ENCODE measurements at regions not wholly inside any gene's neighbourhood (a gene's known extent, or its start where the extent isn't known, plus 50 kb on each side); places are given as distances from the start of the nearest gene placed in this dataset.
"Not testable (repeated sequence)": the region's sequence is repeated elsewhere in the genome, so short reads cannot be mapped to it uniquely, and the experiment has no call there.

DNA sequence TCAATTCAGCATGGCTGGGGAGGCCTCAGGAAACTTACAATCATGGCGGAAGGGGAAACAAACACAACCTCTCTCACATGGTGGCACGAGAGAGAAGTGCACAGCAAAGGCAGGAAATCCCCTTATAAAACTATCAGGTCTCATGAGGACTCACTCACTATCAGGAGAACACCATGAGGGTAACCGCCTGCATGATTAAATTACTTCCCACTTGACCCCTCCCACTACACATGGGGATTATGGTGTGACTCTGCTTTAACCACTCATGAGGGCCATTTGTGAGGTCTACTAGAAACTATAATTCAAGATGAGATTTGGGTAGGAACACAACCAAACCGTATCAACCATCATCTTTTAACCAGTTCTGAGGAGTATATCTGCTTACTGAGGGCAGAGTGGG, 387.4 kb upstream of the NFIA start:
- CTCF ChIA-PET = no interaction called here
- intact Hi-C loops (cut with micrococcal nuclease) = no loop called here
- Mint-ChIP-seq H3K4me1 (ENCODE audit: low read depth) (no peaks in the 10 kb centered on the region), H3K27ac (no peak overlapping the region), H3K27me3 (ENCODE audit: low read depth) (peaks cover 2% of the 10 kb centered on the region), H3K4me3 (no peak overlapping the region), H3K36me3 (ENCODE audit: low read depth) (no peaks in the 10 kb centered on the region), H3K9me3 (peaks cover 1% of the 10 kb centered on the region)
- DNase-seq = no peak

DNA sequence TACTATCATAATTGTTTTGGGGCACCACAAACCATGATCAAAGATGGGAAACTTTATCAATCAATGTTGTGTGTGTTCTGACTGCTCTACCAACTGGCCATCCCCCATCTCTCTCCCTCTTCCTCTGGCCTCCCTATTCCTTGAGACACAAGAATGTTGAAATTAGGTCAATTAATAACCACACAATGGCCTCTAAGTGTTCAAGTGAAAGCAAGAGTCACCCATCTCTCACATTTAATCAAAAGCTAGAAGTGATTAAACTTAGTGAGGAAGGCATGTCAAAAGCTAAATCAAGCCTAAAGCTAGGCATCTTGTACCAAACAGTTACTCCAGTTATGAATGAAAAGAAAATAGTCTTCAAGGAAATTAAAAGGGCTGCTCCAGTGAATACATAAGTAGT, 390.3 kb upstream of the NFIA start:
- no peaks in the 10 kb centered on the region for H3K36me3 Mint-ChIP-seq (ENCODE audit: low read depth)
- no peak overlapping the region for H3K4me3 Mint-ChIP-seq
- intact Hi-C loops (cut with micrococcal nuclease) = no loop called here
- CTCF ChIA-PET = no interaction called here
- H3K27ac Mint-ChIP-seq = no peak overlapping the region
- H3K27me3 Mint-ChIP-seq (ENCODE audit: low read depth) = peaks cover 2% of the 10 kb centered on the region
- H3K4me1 Mint-ChIP-seq (ENCODE audit: low read depth) = no peaks in the 10 kb centered on the region
- DNase-seq = no peak
- H3K9me3 Mint-ChIP-seq = peaks cover 4% of the 10 kb centered on the region

DNA sequence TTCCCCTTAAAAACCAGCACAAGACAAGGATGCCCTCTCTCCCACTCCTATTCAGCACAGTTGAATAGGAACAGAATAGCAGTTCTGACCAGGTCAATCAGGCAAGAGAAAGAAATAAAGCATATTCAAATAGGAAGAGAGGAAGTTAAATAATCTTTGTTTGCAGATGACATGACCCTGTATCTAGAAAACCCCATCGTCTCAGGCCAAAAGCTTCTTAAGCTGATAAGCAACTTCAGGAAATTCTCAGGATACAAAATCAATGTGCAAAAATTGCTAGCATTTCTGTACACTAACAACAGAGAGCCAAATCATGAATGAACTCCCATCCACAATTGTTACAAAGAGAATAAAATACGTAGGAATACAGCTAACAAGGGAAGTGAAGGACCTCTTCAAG, 394.1 kb upstream of the NFIA start:
- H3K27me3 Mint-ChIP-seq (ENCODE audit: low read depth); H3K9me3 Mint-ChIP-seq; intact Hi-C loops (cut with micrococcal nuclease); DNase-seq; CTCF ChIA-PET; H3K27ac Mint-ChIP-seq; H3K4me1 Mint-ChIP-seq (ENCODE audit: low read depth); H3K4me3 Mint-ChIP-seq; H3K36me3 Mint-ChIP-seq (ENCODE audit: low read depth): not testable (repeated sequence)

- no peak overlapping the region for H3K27ac Mint-ChIP-seq
- no peak overlapping the region for H3K4me3 Mint-ChIP-seq
- no peaks in the 10 kb centered on the region for H3K9me3 Mint-ChIP-seq
- CTCF ChIA-PET = no interaction called here
- no peak for DNase-seq
- no peaks in the 10 kb centered on the region for H3K36me3 Mint-ChIP-seq (ENCODE audit: low read depth)
- peaks cover 3% of the 10 kb centered on the region for H3K27me3 Mint-ChIP-seq (ENCODE audit: low read depth)
- no peaks in the 10 kb centered on the region for H3K4me1 Mint-ChIP-seq (ENCODE audit: low read depth)
- intact Hi-C loops (cut with micrococcal nuclease) = no loop called here
Measured at GRCh38 chr1:60681095-60681860, 401.1 kb upstream of the NFIA start.

DNA sequence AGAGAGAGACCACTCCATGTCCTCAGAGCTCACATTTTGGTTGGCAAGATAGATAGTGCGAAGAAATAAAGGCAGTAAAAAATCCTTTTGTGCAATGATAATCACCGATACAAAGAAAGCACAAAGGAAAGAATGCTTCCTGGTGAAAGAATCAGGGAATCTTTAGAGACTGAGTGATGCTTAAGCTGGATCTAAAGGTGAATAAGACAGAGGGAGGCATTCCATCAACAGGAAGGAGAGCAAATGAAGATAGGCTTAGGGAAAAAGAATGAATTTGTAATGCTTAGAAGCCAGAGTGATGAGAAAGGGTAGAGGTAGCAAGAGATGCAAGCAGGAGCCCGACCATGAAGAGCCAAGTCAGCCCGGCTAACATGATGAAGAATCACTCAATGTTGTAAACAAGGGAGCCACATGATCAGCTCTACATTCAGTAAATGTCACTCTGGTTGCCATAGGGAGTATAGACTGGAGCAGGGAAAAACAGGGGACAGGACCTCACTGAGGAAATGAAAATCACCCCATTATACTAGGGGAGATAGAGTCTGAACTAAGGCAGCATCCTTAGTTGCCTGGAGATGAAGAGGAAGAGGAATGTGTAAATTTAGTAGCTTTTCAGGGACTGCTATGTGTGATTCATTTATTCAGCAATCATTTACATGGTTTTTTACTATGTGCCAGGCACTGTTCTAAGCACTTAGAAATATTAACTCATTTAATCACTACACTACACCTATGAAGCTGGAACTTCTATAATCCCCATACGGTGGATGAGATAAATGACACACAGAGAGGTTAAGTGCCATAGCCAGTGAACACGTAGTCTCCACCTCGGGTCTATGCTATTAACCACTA, 402.6 kb upstream of the NFIA start:
- Mint-ChIP-seq H3K27me3 (ENCODE audit: low read depth) (peaks cover 3% of the 10 kb centered on the region), H3K4me1 (ENCODE audit: low read depth) (no peaks in the 10 kb centered on the region), H3K27ac (no peak overlapping the region), H3K4me3 (no peak overlapping the region), H3K36me3 (ENCODE audit: low read depth) (no peaks in the 10 kb centered on the region), H3K9me3 (no peaks in the 10 kb centered on the region)
- intact Hi-C loops (cut with micrococcal nuclease) = no loop called here
- CTCF ChIA-PET = no interaction called here
- DNase-seq = no peak

DNA sequence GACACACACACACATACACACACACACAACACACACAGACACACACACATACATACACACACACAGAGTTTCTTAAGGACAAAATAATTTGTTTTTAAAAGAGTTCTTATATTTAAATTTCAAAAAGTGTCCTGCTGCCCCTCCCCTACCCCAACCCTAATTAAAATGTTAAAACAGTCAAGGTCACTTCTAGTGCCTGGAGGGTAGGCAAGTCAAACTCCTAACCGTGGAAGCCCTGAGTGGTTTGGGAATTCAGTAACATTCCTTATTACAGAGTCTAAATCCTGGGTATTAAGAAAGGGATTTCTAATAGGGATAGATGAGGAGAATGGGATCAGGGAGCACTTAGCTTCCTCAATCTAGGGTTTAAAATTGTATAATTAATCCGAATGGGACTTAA, 403.6 kb upstream of the NFIA start:
- CTCF ChIA-PET = no interaction called here
- DNase-seq = no peak
- Mint-ChIP-seq H3K9me3 (no peaks in the 10 kb centered on the region), H3K4me1 (ENCODE audit: low read depth) (no peaks in the 10 kb centered on the region), H3K27me3 (ENCODE audit: low read depth) (peaks cover 3% of the 10 kb centered on the region), H3K4me3 (no peak overlapping the region), H3K27ac (no peak overlapping the region), H3K36me3 (ENCODE audit: low read depth) (no peaks in the 10 kb centered on the region)
- intact Hi-C loops (cut with micrococcal nuclease) = no loop called here

GRCh38 chr1:60678391-60678790, 404.0 kb upstream of the NFIA start:
- intact Hi-C loops (cut with micrococcal nuclease) = no loop called here
- peaks cover 4% of the 10 kb centered on the region for H3K27me3 Mint-ChIP-seq (ENCODE audit: low read depth)
- H3K4me1 Mint-ChIP-seq (ENCODE audit: low read depth) = no peaks in the 10 kb centered on the region
- no peaks in the 10 kb centered on the region for H3K36me3 Mint-ChIP-seq (ENCODE audit: low read depth)
- no peak overlapping the region for H3K27ac Mint-ChIP-seq
- no peak for DNase-seq
- CTCF ChIA-PET = no interaction called here
- H3K4me3 Mint-ChIP-seq = no peak overlapping the region
- H3K9me3 Mint-ChIP-seq = no peaks in the 10 kb centered on the region

DNA sequence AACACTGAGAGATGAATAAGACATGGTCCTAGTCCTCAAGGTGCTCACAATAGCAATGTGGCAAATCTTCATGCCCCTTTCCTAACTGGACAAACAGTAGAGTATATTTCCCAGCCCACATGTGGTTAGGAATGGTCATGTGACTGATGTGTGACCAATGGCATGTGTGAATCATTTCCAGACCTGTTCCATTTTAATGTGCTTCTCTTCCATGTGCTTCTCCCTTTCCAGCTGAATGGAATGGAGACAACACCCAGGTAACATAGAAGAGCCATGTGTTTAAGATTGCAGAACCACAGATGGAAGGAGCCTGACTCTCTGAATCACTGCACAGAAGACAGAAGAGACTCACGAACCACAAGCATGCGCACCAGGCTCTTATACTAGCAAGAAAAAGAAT, 409.9 kb upstream of the NFIA start:
- H3K27ac Mint-ChIP-seq = no peak overlapping the region

DNA sequence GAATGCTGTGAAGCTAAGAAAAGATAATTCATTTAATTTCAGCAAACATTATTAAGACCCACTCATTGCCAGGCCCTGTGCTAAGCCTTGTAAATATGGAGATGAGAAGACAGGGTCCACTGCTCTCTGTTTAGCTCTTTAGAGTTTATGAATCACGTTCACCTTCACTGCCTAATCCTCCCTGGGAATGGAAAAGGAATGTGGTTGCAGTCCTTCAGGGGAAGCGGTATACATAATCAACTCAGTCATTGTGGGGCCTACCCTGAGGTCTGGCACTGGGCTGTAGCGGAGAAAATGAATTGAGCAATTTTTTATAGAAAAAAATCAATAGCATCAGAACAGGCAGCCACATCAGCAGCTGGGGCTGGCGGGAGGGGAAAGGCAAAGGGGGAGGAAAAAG, 412.1 kb upstream of the NFIA start:
- no peak for DNase-seq
- H3K9me3 Mint-ChIP-seq = no peaks in the 10 kb centered on the region
- intact Hi-C loops (cut with micrococcal nuclease) = no loop called here
- no peak overlapping the region for H3K27ac Mint-ChIP-seq
- H3K4me3 Mint-ChIP-seq = no peak overlapping the region
- no peaks in the 10 kb centered on the region for H3K4me1 Mint-ChIP-seq (ENCODE audit: low read depth)
- peaks cover 1% of the 10 kb centered on the region for H3K27me3 Mint-ChIP-seq (ENCODE audit: low read depth)
- no peaks in the 10 kb centered on the region for H3K36me3 Mint-ChIP-seq (ENCODE audit: low read depth)
- CTCF ChIA-PET = no interaction called here

More for the DNA sequence above, 409.9 kb upstream of the NFIA start:
- no peaks in the 10 kb centered on the region for H3K36me3 Mint-ChIP-seq (ENCODE audit: low read depth)
- H3K4me1 Mint-ChIP-seq (ENCODE audit: low read depth) = no peaks in the 10 kb centered on the region
- intact Hi-C loops (cut with micrococcal nuclease) = no loop called here
- peaks cover 1% of the 10 kb centered on the region for H3K27me3 Mint-ChIP-seq (ENCODE audit: low read depth)
- no peaks in the 10 kb centered on the region for H3K9me3 Mint-ChIP-seq
- no peak overlapping the region for H3K4me3 Mint-ChIP-seq
- no peak for DNase-seq
- CTCF ChIA-PET = no interaction called here

GRCh38 chr1:60668585-60668984, 413.8 kb upstream of the NFIA start:
- no peak for DNase-seq
- Mint-ChIP-seq H3K9me3 (no peaks in the 10 kb centered on the region), H3K4me3 (no peak overlapping the region), H3K4me1 (ENCODE audit: low read depth) (no peaks in the 10 kb centered on the region), H3K36me3 (ENCODE audit: low read depth) (no peaks in the 10 kb centered on the region), H3K27ac (no peak overlapping the region), H3K27me3 (ENCODE audit: low read depth) (peaks cover 1% of the 10 kb centered on the region)
- intact Hi-C loops (cut with micrococcal nuclease) = no loop called here
- CTCF ChIA-PET = no interaction called here

GRCh38 chr1:60665311-60665710, 417.1 kb upstream of the NFIA start:
- H3K27me3 Mint-ChIP-seq (ENCODE audit: low read depth) = no peaks in the 10 kb centered on the region
- H3K36me3 Mint-ChIP-seq (ENCODE audit: low read depth) = no peaks in the 10 kb centered on the region
- H3K4me1 Mint-ChIP-seq (ENCODE audit: low read depth) = no peaks in the 10 kb centered on the region
- H3K4me3 Mint-ChIP-seq = no peak overlapping the region
- intact Hi-C loops (cut with micrococcal nuclease) = no loop called here
- H3K27ac Mint-ChIP-seq = no peak overlapping the region
- CTCF ChIA-PET = no interaction called here
- no peak for DNase-seq
- no peaks in the 10 kb centered on the region for H3K9me3 Mint-ChIP-seq

DNA sequence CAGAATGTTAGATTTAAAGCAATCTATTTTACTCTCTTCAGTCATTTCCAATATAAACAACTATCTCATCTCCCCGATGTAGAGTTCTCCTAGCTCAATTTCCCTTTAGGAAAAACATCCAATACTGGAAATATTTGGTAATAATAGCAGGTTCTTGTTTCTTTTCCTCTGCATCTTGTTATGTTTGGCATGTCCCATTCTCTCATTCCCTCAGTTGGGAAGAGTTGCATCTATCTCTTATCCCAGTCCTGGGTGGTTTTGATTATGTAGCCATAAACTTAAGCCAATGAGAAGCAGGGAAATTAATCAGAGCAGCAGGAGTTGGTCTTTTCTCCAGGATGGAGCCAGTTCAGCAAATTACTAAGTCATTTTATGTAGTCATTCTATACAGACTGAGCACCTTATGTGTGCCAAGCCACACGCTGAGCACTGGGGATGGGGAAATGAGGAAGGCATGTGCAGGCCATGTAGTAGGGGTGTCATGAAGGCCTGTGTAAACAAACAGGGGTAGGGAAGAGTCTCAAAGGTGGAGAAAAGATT, 418.2 kb upstream of the NFIA start:
- DNase-seq = no peak
- H3K9me3 Mint-ChIP-seq = no peaks in the 10 kb centered on the region
- CTCF ChIA-PET = no interaction called here
- H3K27me3 Mint-ChIP-seq (ENCODE audit: low read depth) = no peaks in the 10 kb centered on the region
- no peak overlapping the region for H3K4me3 Mint-ChIP-seq
- no peak overlapping the region for H3K27ac Mint-ChIP-seq
- intact Hi-C loops (cut with micrococcal nuclease) = no loop called here
- H3K36me3 Mint-ChIP-seq (ENCODE audit: low read depth) = no peaks in the 10 kb centered on the region
- no peaks in the 10 kb centered on the region for H3K4me1 Mint-ChIP-seq (ENCODE audit: low read depth)

All from activated naive CD4-positive, alpha-beta T cell treated with anti-CD3 and anti-CD28 coated beads for 36 hours (primary cell).